GM19025 (cell line): ENCODE measurements at regions not wholly inside any gene's neighbourhood (a gene's known extent, or its start where the extent isn't known, plus 50 kb on each side); places are given as distances from the start of the nearest gene placed in this dataset.
"Not testable (repeated sequence)": the region's sequence is repeated elsewhere in the genome, so short reads cannot be mapped to it uniquely, and the experiment has no call there.

Source experiments
- ATAC-seq: cut with Tn5 transposase; IDR thresholded peaks from one replicate; pipeline ENCODE4 v1.9.1; 2021; ENCODE audit warnings: mild to moderate bottlenecking, low read depth, moderate library complexity; ENCODE audit not compliant: unreplicated experiment

DNA sequence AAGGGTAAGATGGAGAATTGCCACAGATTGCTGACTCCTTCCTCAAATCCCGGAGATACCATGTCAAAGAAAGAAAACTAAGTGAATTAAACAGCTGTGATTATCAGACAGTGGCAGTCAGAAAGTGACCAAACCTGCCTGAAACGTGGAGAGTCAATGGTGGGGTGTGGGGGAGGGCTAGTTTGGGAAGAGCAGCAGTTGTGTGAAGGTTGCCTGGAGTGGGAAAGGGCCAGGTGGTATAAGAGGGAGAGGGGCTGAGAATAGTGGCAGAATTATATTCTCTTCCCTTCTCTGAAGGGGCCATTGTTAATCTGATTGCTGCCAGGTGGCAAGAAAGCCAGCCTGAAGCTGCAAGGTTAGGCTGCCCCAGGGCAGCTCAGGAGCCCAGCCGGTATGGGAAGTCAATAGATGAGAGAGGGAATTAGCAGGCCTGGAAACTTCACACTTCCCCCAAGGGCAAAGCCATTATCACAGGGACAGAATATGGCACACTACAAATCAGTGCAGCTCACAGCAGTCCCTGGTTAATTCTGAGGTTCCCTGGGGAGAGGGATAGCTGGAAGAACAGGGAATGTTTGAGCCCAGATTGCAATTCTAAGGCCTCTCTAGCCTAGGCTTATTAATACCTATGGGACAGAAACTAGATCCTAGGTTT, 83.9 kb upstream of the ITGB1 start:
- no peak for ATAC-seq

- no peak for ATAC-seq
Measured at GRCh38 chr10:33040436-33040835, 82.4 kb upstream of the ITGB1 start.

GRCh38 chr10:33039181-33039580, 81.2 kb upstream of the ITGB1 start:
- ATAC-seq: no peak

- no peak for ATAC-seq
Measured at GRCh38 chr10:33038672-33039071, 80.6 kb upstream of the ITGB1 start.

GRCh38 chr10:33037726-33038125, 79.7 kb upstream of the ITGB1 start:
- no peak for ATAC-seq

DNA sequence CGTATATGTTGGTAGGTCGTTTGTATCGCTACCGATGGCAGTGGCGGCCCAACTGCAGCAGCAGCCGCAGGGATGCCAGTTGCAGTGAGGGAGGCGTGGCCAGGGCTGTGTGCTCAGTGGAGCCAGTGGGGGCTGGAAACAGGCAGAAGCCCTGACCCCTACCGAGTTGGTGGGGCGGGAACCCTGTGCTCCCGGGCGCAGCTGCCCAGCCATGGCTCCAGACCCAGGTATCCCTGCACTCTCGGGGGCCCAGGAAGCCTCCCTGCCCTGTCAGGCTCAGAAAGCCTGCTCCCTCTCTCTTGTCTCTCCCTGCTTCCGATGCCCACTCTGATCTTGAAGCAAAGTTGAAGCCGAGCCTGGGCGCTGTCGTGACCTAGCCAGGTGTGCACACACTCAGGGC, 78.6 kb upstream of the ITGB1 start:
- ATAC-seq: no peak

GRCh38 chr10:33035411-33035810, 77.4 kb upstream of the ITGB1 start:
- no peak for ATAC-seq

DNA sequence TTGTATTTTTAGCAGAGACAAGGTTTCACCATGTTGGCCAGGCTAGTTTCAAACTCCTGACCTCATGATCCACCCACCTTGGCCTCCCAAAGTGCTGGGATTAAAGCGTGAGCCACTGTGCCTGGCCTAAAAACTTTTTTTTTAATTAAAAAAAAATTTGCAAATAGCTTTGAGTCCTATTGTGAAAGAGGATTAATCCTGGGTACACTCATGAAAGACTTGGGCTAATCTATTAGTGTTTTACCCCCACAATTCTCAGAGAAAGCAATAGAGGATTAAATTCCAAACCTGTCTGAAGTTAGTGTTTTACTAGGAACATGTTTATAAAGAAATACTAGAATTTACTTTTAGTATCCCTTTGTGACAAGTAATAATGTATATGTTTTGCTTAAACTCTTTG, 76.9 kb upstream of the ITGB1 start:
- ATAC-seq: no peak

DNA sequence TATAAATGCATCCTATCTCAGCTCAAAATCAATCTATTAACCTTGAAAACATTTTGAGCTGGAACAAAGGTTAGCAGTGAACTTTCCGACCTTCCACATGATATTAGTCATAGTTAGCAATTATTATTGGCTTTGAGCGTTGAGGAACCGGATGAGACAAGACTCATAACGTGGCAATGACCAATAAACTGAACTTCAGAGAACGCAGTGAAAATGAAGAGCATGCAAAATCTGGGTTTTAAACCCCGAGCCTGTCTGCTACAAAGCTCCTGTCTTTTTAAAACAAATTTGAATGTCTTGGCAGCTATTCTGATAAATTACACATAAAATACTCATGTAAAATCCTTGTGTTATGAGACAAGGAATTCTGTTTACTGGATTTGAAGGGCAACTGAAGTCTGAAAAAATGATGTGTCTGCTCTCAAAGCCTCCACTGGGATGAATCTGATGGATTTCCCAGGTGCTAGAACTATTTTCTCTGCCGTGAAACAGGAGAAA, 74.7 kb upstream of the ITGB1 start:
- no peak for ATAC-seq

- ATAC-seq: no peak
Measured at GRCh38 chr10:33031815-33032653, 74.0 kb upstream of the ITGB1 start.

DNA sequence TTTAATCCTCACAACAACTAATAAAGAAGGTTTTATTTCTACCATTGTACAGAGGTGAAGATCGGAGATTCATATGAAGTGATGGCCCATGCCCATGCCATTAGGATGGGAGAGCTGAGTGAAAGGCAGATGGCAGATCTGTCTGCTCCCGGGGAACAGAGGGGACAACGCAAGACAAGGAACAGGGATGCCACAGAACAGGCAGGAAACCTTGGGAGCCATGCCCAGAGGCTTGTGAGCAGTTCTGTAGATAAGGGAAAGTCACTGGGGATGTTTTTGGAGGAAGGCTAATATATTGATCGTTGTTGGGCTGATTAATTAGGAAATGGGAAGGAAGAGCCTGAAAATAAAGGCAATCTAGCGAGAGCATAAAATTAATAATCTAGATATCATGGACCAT, 73.1 kb upstream of the ITGB1 start:
- ATAC-seq: no peak

GRCh38 chr10:33028515-33028914, 70.5 kb upstream of the ITGB1 start:
- not testable (repeated sequence) for ATAC-seq

DNA sequence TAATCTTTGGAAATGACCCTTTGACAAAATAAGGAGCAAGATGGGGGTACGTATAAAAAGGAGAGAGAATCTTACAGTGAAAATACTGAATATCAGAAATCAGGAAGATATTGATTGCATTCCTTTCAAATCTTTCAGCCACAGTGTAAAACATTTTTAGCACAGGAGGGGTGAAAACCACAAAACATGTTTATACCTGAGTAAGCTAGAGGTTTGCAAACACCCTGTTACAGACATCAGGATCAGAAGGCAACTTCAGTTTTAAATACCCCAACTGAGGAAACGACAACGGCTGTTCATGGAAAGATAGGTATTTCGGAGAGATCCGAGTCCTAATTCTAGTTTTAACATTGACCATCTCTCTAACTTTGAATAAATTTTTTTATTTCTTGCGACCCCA, 69.1 kb upstream of the ITGB1 start:
- no peak for ATAC-seq

DNA sequence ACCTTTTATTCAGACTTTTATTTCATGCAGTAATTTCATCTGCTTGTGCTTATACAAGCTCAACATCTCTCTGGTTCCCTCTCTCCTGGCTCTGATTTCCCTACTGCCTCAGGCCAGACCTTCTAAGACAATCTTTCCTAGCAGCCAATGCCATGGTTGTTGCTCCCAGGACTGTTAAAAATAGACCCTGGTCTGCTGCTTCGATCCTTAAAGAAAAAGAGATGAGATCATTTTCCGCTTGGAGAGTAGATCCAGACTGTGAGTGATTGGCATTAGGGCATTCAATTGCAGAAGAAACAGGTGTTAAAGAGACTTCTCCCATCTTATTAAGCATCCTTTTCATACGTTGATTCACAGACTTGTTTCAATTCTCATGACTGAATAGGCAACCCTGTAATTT, 68.4 kb upstream of the ITGB1 start:
- no peak for ATAC-seq

- ATAC-seq: no peak
Measured at GRCh38 chr10:33025910-33026309, 67.9 kb upstream of the ITGB1 start.

DNA sequence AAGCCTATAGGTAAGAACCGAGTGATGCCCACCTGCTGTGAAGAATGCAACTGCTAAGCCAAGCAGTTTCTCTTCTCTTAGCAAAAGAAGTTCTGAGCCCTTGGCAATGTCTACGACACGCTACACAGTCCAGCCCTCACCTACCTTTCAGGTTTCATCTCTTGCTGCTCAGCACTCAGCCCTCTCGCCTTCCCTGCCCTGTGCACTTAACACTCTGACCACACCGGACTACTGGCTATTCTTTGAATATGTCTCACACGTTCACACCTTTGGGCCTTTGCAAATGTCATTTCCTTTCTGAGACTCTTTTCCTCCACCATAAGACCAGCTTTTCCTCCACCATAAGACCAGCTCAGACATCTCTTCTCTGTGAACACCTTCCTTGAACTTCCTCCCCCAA, 67.0 kb upstream of the ITGB1 start:
- no peak for ATAC-seq

- no peak for ATAC-seq
Measured at GRCh38 chr10:33022691-33023090, 64.7 kb upstream of the ITGB1 start.

DNA sequence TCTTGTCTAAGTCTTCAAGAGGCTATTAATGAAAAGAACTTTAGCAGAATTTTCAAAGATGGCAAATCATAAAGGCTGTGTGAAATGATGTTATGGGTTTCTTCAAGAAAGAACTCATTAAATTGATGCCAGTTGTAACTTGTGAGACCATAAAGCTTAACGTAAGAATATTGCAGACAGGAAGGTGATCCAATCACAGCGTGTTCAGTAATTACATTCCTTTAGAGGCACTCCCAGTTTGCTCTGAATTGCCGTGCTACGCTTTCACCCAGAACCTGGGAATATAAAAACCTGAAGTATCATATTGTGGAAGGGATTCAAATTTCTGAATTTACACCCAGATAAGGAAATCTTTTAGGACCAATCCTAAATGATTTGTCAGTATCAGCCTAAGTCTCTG, 64.1 kb upstream of the ITGB1 start:
- no peak for ATAC-seq

DNA sequence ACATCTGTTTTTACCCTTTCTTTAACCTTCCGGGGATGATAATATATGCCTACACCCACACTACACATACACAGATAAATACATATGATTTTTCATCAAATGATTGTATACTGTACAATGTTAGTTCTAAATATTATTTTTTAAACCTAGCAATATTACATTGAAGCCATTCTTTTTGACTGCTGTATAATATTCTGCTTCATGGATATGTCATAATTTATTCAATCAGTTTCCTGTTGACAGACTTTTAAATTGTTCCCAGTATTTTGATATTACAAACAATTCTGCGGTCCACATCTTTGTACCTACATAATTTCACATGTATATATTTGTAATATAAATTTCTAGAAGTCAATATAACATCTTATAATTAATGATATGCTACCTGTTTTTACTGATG, 59.0 kb upstream of the ITGB1 start:
- no peak for ATAC-seq

GRCh38 chr10:33015761-33016547, 57.9 kb upstream of the ITGB1 start:
- no peak for ATAC-seq

DNA sequence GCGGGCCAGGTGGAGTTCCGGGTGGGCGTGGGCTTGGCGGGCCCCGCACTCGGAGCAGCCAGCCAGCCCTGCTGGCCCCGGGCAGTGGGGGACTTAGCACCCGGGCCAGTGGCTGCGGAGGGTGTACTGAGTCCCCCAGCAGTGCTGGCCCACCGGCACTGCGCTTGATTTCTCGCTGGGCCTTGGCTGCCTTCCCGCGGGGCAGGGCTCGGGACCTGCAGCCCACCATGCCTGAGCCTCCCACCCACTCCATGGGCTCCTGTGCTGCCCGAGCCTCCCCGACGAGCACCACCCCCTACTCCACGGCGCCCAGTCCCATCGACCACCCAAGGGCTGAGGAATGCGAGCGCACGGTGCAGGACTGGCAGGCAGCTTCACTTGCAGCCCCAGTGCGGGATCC, 55.3 kb upstream of the ITGB1 start:
- not testable (repeated sequence) for ATAC-seq
